ENCODE measurements at regions not wholly inside any gene's neighbourhood (a gene's known extent, or its start where the extent isn't known, plus 50 kb on each side); places are given as distances from the start of the nearest gene placed in this dataset.

DNA sequence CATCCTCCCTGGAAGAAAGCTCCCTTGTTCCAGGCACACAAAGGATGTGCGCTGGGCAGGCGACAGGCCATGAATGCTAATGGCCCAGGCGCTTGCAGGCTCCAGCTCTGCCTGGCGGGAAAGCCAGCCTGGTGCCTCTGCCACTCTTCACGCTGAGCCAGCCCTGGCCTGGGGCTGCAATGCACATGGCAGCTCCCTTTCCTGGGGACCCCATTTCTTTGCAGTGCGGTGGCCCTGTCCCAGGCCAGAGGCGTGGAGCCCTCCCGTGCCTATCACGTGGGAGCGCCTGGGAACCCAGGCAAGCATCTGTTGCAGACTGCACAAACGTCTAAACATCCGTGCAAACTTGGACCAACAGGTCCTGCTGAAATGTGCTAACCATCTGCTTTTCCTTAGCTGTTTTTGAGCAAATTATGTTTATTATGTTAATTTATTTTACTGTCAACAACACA, 152.1 kb upstream of the LYZL2 start:
- DNase-seq (ENCODE audit: extremely low spot score) = no peak
- no peak for TF ChIP-seq FOXA1 (IDR thresholded peaks at IDR 0.05)
- no peak for TF ChIP-seq BHLHE40 (IDR thresholded peaks at IDR 0.05; ENCODE audit: borderline replicate concordance)
- TF ChIP-seq CTBP1 (IDR thresholded peaks at IDR 0.05; ENCODE audit: borderline replicate concordance) = no peak
- TF ChIP-seq FOXK2 (IDR thresholded peaks at IDR 0.05) = no peak
- no peak for TF ChIP-seq ZNF384 (IDR thresholded peaks at IDR 0.05)
- CTCF ChIA-PET = no interaction called here
- POLR2A ChIA-PET = no interaction called here

DNA sequence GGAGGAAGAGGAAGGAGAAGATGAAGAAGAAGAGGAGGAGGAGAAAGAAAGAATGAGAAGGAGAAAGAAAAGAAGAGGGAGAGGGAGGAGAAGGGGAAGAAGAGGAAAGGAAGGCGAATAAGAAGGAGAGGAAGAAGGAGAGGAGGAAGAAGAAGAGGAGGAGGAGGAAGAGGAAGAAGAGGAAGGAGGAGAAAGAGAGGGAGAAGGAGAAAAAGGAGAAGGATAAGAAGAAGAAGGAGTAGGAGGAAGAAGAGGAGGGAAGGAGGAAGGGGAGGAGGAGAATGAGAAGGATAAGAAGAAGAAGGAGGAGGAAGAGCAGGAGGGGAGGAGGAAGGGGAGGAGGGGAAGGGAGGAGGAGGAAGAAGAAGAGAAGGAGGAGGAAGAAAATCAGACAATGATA, 149.2 kb upstream of the LYZL2 start:
- no peak for DNase-seq (ENCODE audit: extremely low spot score)
- ChIA-PET CTCF (no interaction called here), POLR2A (no interaction called here)
- TF ChIP-seq FOXM1 (IDR thresholded peaks at IDR 0.05; ENCODE audit: borderline replicate concordance) = no peak
- no peak for TF ChIP-seq SUZ12 (IDR thresholded peaks at IDR 0.05)
- TF ChIP-seq, protein P1, sequence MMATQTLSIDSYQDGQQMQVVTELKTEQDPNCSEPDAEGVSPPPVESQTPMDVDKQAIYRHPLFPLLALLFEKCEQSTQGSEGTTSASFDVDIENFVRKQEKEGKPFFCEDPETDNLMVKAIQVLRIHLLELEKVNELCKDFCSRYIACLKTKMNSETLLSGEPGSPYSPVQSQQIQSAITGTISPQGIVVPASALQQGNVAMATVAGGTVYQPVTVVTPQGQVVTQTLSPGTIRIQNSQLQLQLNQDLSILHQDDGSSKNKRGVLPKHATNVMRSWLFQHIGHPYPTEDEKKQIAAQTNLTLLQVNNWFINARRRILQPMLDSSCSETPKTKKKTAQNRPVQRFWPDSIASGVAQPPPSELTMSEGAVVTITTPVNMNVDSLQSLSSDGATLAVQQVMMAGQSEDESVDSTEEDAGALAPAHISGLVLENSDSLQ (IDR thresholded peaks at IDR 0.05) = no peak
- TF ChIP-seq TARDBP (IDR thresholded peaks at IDR 0.05) = no peak
- TF ChIP-seq ZNF384 (IDR thresholded peaks at IDR 0.05) = no peak
- TF ChIP-seq L3MBTL2 (conservative IDR thresholded peaks at IDR 0.05) = no peak
- TF ChIP-seq BHLHE40 (IDR thresholded peaks at IDR 0.05; ENCODE audit: borderline replicate concordance) = no peak
- no peak for TF ChIP-seq ARNT (IDR thresholded peaks at IDR 0.05)
- no peak for TF ChIP-seq FOXA1 (IDR thresholded peaks at IDR 0.05)
- TF ChIP-seq NFRKB (IDR thresholded peaks at IDR 0.05) = no peak
- no peak for TF ChIP-seq ELF4 (IDR thresholded peaks at IDR 0.05)
- TF ChIP-seq CTBP1 (IDR thresholded peaks at IDR 0.05; ENCODE audit: borderline replicate concordance) = no peak
- no peak for TF ChIP-seq LEF1 (IDR thresholded peaks at IDR 0.05; ENCODE audit: borderline replicate concordance)
- TF ChIP-seq HDGF (IDR thresholded peaks at IDR 0.05; ENCODE audit: borderline replicate concordance) = no peak

DNA sequence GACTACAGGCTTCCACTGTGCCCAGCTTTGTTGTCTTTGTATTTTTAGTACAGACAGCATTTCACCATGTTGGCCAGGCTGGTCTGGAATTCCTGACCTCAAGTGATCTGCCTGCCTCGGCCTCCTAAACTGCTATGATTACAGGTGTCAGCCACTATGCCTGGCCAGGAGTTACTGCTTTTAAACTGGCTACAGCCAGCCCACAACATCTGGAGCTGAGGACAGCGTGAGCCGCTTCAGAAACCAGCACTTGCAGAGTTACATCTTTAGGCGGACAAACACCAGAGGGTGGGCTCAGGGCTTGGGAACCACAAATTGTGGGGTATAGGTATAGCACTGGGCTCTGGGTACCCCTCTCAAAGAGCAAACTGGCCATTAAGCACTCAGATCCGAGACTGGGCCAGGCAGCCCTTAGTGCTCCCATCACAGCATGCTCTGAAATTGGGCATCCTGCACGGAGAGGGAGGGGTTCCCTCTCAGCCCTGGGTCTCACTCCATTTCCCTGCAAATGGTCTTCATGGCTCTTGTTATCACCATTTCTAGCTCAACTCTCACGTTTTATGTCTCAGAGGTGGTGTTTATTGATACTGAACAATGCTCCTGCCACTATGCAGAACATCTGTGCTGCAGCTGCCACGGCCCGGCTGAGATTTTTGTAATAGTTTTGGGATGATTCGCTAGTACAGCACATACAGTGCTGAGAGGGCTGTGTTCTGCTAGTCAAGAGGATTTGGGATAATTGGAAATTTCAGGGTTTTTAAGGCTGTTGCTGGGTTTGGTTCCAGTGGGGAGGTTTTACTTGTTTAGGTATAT, 146.4 kb upstream of the LYZL2 start:
- CTCF ChIA-PET = no interaction called here
- no peak for DNase-seq (ENCODE audit: extremely low spot score)
- POLR2A ChIA-PET = no interaction called here
- no peak for TF ChIP-seq FOXK2 (IDR thresholded peaks at IDR 0.05)
- TF ChIP-seq CTBP1 (IDR thresholded peaks at IDR 0.05; ENCODE audit: borderline replicate concordance) = no peak
- TF ChIP-seq ELF4 (IDR thresholded peaks at IDR 0.05) = no peak
- TF ChIP-seq SUZ12 (IDR thresholded peaks at IDR 0.05) = no peak
- TF ChIP-seq ZNF384 (IDR thresholded peaks at IDR 0.05) = no peak
- no peak for TF ChIP-seq BHLHE40 (IDR thresholded peaks at IDR 0.05; ENCODE audit: borderline replicate concordance)
- no peak for TF ChIP-seq FOXM1 (IDR thresholded peaks at IDR 0.05; ENCODE audit: borderline replicate concordance)
- no peak for TF ChIP-seq FOXA1 (IDR thresholded peaks at IDR 0.05)
- no peak for TF ChIP-seq TARDBP (IDR thresholded peaks at IDR 0.05)
- TF ChIP-seq NFRKB (IDR thresholded peaks at IDR 0.05) = no peak
- TF ChIP-seq LEF1 (IDR thresholded peaks at IDR 0.05; ENCODE audit: borderline replicate concordance) = no peak
- no peak for TF ChIP-seq ARNT (IDR thresholded peaks at IDR 0.05)
- TF ChIP-seq SP1 (IDR thresholded peaks at IDR 0.05) = no peak
- TF ChIP-seq, protein P1 (IDR thresholded peaks at IDR 0.05) = no peak

DNA sequence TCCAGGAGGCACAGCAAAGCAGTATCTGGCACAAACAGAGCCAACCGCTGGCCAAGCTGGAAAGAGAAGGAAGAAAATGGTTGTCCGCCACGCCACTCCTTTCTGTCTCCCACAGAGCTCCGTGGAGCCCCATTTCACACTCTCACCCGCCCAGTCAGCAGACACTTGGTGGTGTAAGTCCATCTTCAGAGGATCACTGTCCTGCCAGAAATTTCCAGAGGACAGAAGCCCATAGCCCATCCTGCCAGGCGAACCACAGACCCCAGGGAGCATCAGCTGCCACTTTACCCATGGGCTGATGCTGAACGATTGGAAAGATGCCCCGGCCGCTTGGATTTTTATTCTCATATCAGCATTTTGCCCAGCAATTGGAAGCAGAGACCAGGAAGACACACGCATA, 144.7 kb upstream of the LYZL2 start:
- ChIA-PET CTCF (no interaction called here), POLR2A (no interaction called here)
- TF ChIP-seq SUZ12 (IDR thresholded peaks at IDR 0.05) (no peak), ZNF384 (IDR thresholded peaks at IDR 0.05) (no peak), HDGF (IDR thresholded peaks at IDR 0.05; ENCODE audit: borderline replicate concordance) (no peak), CTBP1 (IDR thresholded peaks at IDR 0.05; ENCODE audit: borderline replicate concordance) (no peak), SP1 (IDR thresholded peaks at IDR 0.05) (no peak), LEF1 (IDR thresholded peaks at IDR 0.05; ENCODE audit: borderline replicate concordance) (no peak), FOXK2 (IDR thresholded peaks at IDR 0.05) (no peak), TARDBP (IDR thresholded peaks at IDR 0.05) (no peak), ARNT (IDR thresholded peaks at IDR 0.05) (no peak), NFRKB (IDR thresholded peaks at IDR 0.05) (no peak), L3MBTL2 (conservative IDR thresholded peaks at IDR 0.05) (no peak)
- DNase-seq (ENCODE audit: extremely low spot score) = no peak

DNA sequence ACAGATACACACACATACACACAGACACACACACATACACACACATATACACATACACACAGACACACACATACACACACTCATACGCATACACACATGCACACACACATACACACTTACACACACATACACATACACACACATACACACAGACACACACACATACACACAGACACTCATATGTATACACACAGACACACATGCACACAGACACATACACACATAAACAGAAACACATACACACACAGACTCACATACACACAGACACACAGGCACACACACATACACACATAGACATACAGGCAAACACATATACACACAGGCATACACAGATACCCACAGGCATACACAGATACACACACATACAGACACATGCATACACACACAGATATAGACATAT, 143.9 kb upstream of the LYZL2 start:
- ChIA-PET POLR2A (no interaction called here), CTCF (no interaction called here)
- TF ChIP-seq L3MBTL2 (conservative IDR thresholded peaks at IDR 0.05) = no peak
- TF ChIP-seq LEF1 (IDR thresholded peaks at IDR 0.05; ENCODE audit: borderline replicate concordance) = no peak
- TF ChIP-seq BHLHE40 (IDR thresholded peaks at IDR 0.05; ENCODE audit: borderline replicate concordance) = no peak
- no peak for TF ChIP-seq ARNT (IDR thresholded peaks at IDR 0.05)
- no peak for TF ChIP-seq SUZ12 (IDR thresholded peaks at IDR 0.05)
- no peak for TF ChIP-seq NFRKB (IDR thresholded peaks at IDR 0.05)
- no peak for TF ChIP-seq HDGF (IDR thresholded peaks at IDR 0.05; ENCODE audit: borderline replicate concordance)
- no peak for TF ChIP-seq FOXM1 (IDR thresholded peaks at IDR 0.05; ENCODE audit: borderline replicate concordance)
- TF ChIP-seq FOXK2 (IDR thresholded peaks at IDR 0.05) = no peak
- no peak for TF ChIP-seq TARDBP (IDR thresholded peaks at IDR 0.05)
- no peak for TF ChIP-seq CTBP1 (IDR thresholded peaks at IDR 0.05; ENCODE audit: borderline replicate concordance)
- no peak for TF ChIP-seq FOXA1 (IDR thresholded peaks at IDR 0.05)
- no peak for TF ChIP-seq ZNF384 (IDR thresholded peaks at IDR 0.05)
- no peak for TF ChIP-seq ELF4 (IDR thresholded peaks at IDR 0.05)
- TF ChIP-seq SP1 (IDR thresholded peaks at IDR 0.05) = no peak
- TF ChIP-seq, protein P1 (IDR thresholded peaks at IDR 0.05) = no peak
- no peak for DNase-seq (ENCODE audit: extremely low spot score)

DNA sequence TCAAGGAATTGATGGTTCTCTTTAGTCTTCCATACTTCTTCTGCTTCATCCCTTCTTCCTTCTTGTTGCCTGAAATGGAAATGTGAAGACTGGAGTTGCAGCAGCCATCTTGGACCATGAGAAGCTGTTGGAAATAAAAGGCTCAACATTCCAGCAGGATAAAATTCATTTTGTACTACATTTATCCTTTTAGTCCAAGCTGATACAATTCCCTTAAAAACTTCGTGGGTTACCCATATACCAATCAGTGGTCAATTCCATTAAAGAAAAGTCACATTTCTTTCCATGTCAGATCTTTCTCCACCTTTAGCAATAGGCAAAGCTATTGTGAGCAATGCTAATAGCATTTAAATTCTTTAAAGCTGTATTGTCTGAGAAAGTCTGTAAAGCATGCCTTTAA, 141.3 kb upstream of the LYZL2 start:
- ChIA-PET CTCF (no interaction called here), POLR2A (interaction anchor here (1.4 kb wide), 1 partner anchor 14 kb away, joined by 3 read pairs; no protein-coding TSS in a partner anchor)
- DNase-seq (ENCODE audit: extremely low spot score) = no peak
- TF ChIP-seq SP1 (IDR thresholded peaks at IDR 0.05) = no peak
- no peak for TF ChIP-seq FOXK2 (IDR thresholded peaks at IDR 0.05)
- no peak for TF ChIP-seq FOXM1 (IDR thresholded peaks at IDR 0.05; ENCODE audit: borderline replicate concordance)
- no peak for TF ChIP-seq ELF4 (IDR thresholded peaks at IDR 0.05)
- TF ChIP-seq NFRKB (IDR thresholded peaks at IDR 0.05) = no peak
- no peak for TF ChIP-seq L3MBTL2 (conservative IDR thresholded peaks at IDR 0.05)
- TF ChIP-seq LEF1 (IDR thresholded peaks at IDR 0.05; ENCODE audit: borderline replicate concordance) = no peak
